HCT116 (cell line): ENCODE measurements at regions not wholly inside any gene's neighbourhood (a gene's known extent, or its start where the extent isn't known, plus 50 kb on each side); places are given as distances from the start of the nearest gene placed in this dataset.

ENCODE experiments used
- ATAC-seq: fragments of 200-7000 bp; cut with Tn5 transposase; 2 replicates; pipeline ENCODE4 v1.9.1; 2020; ENCODE audit warnings: mild to moderate bottlenecking, moderate library complexity
- BruUV-seq: library from RNA; stranded (reverse); fragments of 400-500 nt; replicated peaks from 2 replicates; lab custom pipeline; 2021; lab: Mats Ljungman, UMichigan
- CTCF ChIA-PET: fragments of 300-600 bp; sonication (Branson Sonifier 250); formaldehyde crosslinking; loops from one replicate; lab custom pipeline; 2021; ENCODE audit warnings: antibody characterized with exemption; lab: Charles Lee
- POLR2A ChIA-PET: fragments of 300-600, 350-600 bp; sonication (Branson Sonifier 250); formaldehyde crosslinking; loops from one replicate; lab custom pipeline; 2021; ENCODE audit warnings: antibody characterized with exemption; lab: Charles Lee
- RAD21 ChIA-PET, 2 experiments: fragments of 300-600 bp; sonication (Branson Sonifier 250); formaldehyde crosslinking; loops; one replicate each; lab custom pipeline; 2023; ENCODE audit warnings: low total read pairs in 2 of 2; ENCODE audit not compliant: uncharacterized antibody in 2 of 2, unreplicated experiment in 2 of 2, low non-redundant PET in 1 of 2; lab: Charles Lee
- DNase-seq: peaks from one replicate; pipeline ENCODE4 v3.0.0-alpha.2; 2010; ENCODE audit warnings: low read depth, low spot score
- H2AFZ ChIP-seq: fragments of 200-600 bp; shearing (Covaris generic), sonication (generic); 2 replicates; pipeline ENCODE4 v1.6.1; 2017; ENCODE audit warnings: low read depth, mixed run types, mixed read lengths, antibody characterized with exemption, low read length; ENCODE audit not compliant: poor library complexity, severe bottlenecking
- H3K27ac ChIP-seq: 2 replicates; pipeline ENCODE4 v1.5.1; 2012; ENCODE audit warnings: low read depth, low read length
- H3K27me3 ChIP-seq: fragments of 200-600 bp; sonication (generic); 2 replicates; pipeline ENCODE4 v1.6.1; 2016; ENCODE audit warnings: mixed run types, low read length, mixed read lengths; ENCODE audit not compliant: insufficient read depth
- H3K36me3 ChIP-seq, 2 experiments: fragments of 200-500 bp in 1 of 2; fragments of 200-600 bp in 1 of 2; sonication (Bioruptor generic) in 1 of 2; sonication (generic) in 1 of 2; 2 replicates each; pipeline versions ENCODE4 v1.5.1 to v1.6.1; 2014 to 2016; ENCODE audit warnings: low read length in 2 of 2, inconsistent platforms in 1 of 2, mixed read lengths in 1 of 2, mixed run types in 1 of 2; ENCODE audit not compliant: insufficient read depth in 2 of 2, control insufficient read depth in 1 of 2
- H3K4me1 ChIP-seq, 2 experiments: fragments of 200-600 bp in 1 of 2; sonication (generic) in 1 of 2; 2 replicates each; pipeline versions ENCODE4 v1.5.1 to v1.6.1; 2012 to 2017; ENCODE audit warnings: low read length in 2 of 2, inconsistent platforms in 1 of 2, mild to moderate bottlenecking in 1 of 2, mixed read lengths in 1 of 2, mixed run types in 1 of 2, moderate library complexity in 1 of 2; ENCODE audit not compliant: insufficient read depth in 2 of 2, control insufficient read depth in 1 of 2
- H3K4me2 ChIP-seq: fragments of 200-600 bp; sonication (generic); 2 replicates; pipeline ENCODE4 v1.6.1; 2017; ENCODE audit warnings: mixed run types, low read length, mixed read lengths
- H3K4me3 ChIP-seq, 2 experiments: fragments of 200-600 bp in 1 of 2; sonication (generic) in 1 of 2; replicated peaks in 1 of 2; 2 replicates each; pipeline ENCODE4 v1.5.1; 2011 to 2016; ENCODE audit warnings: low read length in 2 of 2, control low read depth in 1 of 2, low read depth in 1 of 2, mild to moderate bottlenecking in 1 of 2, mixed read lengths in 1 of 2, mixed run types in 1 of 2
- H3K79me2 ChIP-seq: fragments of 200-600 bp; sonication (generic); 2 replicates; pipeline ENCODE4 v1.6.1; 2017; ENCODE audit warnings: mild to moderate bottlenecking, mixed run types, low read length, moderate library complexity, mixed read lengths; ENCODE audit not compliant: insufficient read depth
- H3K9ac ChIP-seq: fragments of 200-600 bp; sonication (generic); 2 replicates; pipeline ENCODE4 v1.6.1; 2016; ENCODE audit warnings: low read length, mixed read lengths
- H3K9me2 ChIP-seq: fragments of 200-600 bp; sonication (generic), shearing (Covaris generic); 2 replicates; pipeline ENCODE4 v1.6.1; 2017; ENCODE audit warnings: mixed run types, mild to moderate bottlenecking, moderate library complexity; ENCODE audit not compliant: insufficient read depth
- H3K9me3 ChIP-seq, 2 experiments: fragments of 200-500 bp in 1 of 2; fragments of 200-600 bp in 1 of 2; sonication (Bioruptor generic) in 1 of 2; sonication (generic) in 1 of 2; 2 replicates each; pipeline ENCODE4 v1.6.1; 2014 to 2017; ENCODE audit warnings: low read length in 2 of 2, mixed read lengths in 2 of 2, inconsistent platforms in 1 of 2, low read depth in 1 of 2, mild to moderate bottlenecking in 1 of 2, mixed run types in 1 of 2, moderate library complexity in 1 of 2; ENCODE audit not compliant: control insufficient read depth in 1 of 2, insufficient read depth in 1 of 2
- H4K20me1 ChIP-seq: fragments of 200-600 bp; sonication (generic), shearing (Covaris generic); 2 replicates; pipeline ENCODE4 v1.6.1; 2017; ENCODE audit warnings: mixed run types, mild to moderate bottlenecking, moderate library complexity; ENCODE audit not compliant: insufficient read depth
- ATF3 ChIP-seq: IDR thresholded peaks from 2 replicates; pipeline ENCODE4 v1.6.1; 2012
- CBX3 ChIP-seq: IDR thresholded peaks from 2 replicates; pipeline ENCODE4 v1.6.1; 2012; ENCODE audit warnings: low read depth
- ELF1 ChIP-seq: IDR thresholded peaks from 2 replicates; pipeline ENCODE4 v1.6.1; 2012; ENCODE audit warnings: low read depth, borderline replicate concordance
- EZH2 ChIP-seq: fragments of 200-600 bp; sonication (generic); IDR thresholded peaks from 2 replicates; pipeline ENCODE4 v1.6.1; 2017; ENCODE audit warnings: antibody characterized with exemption, mixed run types
- EZH2phosphoT487 ChIP-seq: fragments of 200-600 bp; IDR thresholded peaks from 2 replicates; pipeline ENCODE4 v1.6.1; 2018; ENCODE audit warnings: antibody characterized with exemption, borderline replicate concordance
- FOSL1 ChIP-seq: IDR thresholded peaks from 2 replicates; pipeline ENCODE4 v1.6.1; 2012; ENCODE audit warnings: low read depth
- MAX ChIP-seq: IDR thresholded peaks from 2 replicates; pipeline ENCODE4 v1.6.1; 2012
- POLR2AphosphoS5 ChIP-seq: IDR thresholded peaks from 2 replicates; pipeline ENCODE4 v1.6.1; 2011; ENCODE audit warnings: mild to moderate bottlenecking, low read depth, low read length, moderate library complexity
- SP1 ChIP-seq: IDR thresholded peaks from 2 replicates; pipeline ENCODE4 v1.6.1; 2012; ENCODE audit warnings: low read depth
- ZBTB33 ChIP-seq: IDR thresholded peaks from 2 replicates; pipeline ENCODE4 v1.6.1; 2011; ENCODE audit warnings: mild to moderate bottlenecking, low read length, moderate library complexity; ENCODE audit not compliant: insufficient replicate concordance; ENCODE audit errors: extremely low read depth
- intact Hi-C: fragments of 100-400 bp; cut with micrococcal nuclease; formaldehyde crosslinking; loops from 2 replicates; pipeline ENCODE4 v1.10.0; 2022

GRCh38 chr9:115733318-115734110, 420.1 kb upstream of the PAPPA start:
- Histone ChIP-seq H3K27ac (no peak overlapping the region), H3K4me3 (no peak overlapping the region), H3K9me2 (no peaks in the 10 kb centered on the region), H3K9me3 (no peaks in the 10 kb centered on the region), H3K79me2 (no peaks in the 10 kb centered on the region), H2AFZ (no peak overlapping the region), H3K4me1 (no peaks in the 10 kb centered on the region), H3K9ac (no peak overlapping the region), H3K36me3 (no peaks in the 10 kb centered on the region), H3K27me3 (peaks cover 26% of the 10 kb centered on the region), H4K20me1 (no peaks in the 10 kb centered on the region), H3K4me2 (no peak overlapping the region)
- no peak for DNase-seq
- ChIA-PET RAD21 (no interaction called here), POLR2A (no interaction called here), CTCF (no interaction called here)
- ATAC-seq, result no peak
- no TSS peak for BruUV-seq
- intact Hi-C loops, result no loop called here
- no peak for TF ChIP-seq ATF3
- no peak for TF ChIP-seq CBX3
- no peak for TF ChIP-seq EZH2
- TF ChIP-seq SP1, result no peak
- no peak for TF ChIP-seq EZH2phosphoT487
- no peak for TF ChIP-seq FOSL1
- no peak for TF ChIP-seq MAX
- TF ChIP-seq POLR2AphosphoS5, result no peak
- no peak for TF ChIP-seq ELF1
- no peak for TF ChIP-seq ZBTB33
